ENCODE measurements at regions not wholly inside any gene's neighbourhood (a gene's known extent, or its start where the extent isn't known, plus 50 kb on each side); places are given as distances from the start of the nearest gene placed in this dataset.

GRCh38 chr3:31433679-31433992, 99.1 kb upstream of the STT3B start:
- H3K4me3 Mint-ChIP-seq = no peak overlapping the region
- H3K27ac Mint-ChIP-seq = no peak overlapping the region
- no peak overlapping the region for H2AK5ac ChIP-seq (ENCODE audit: insufficient read length, low read length)
- H4K8ac ChIP-seq (replicated peaks; ENCODE audit: insufficient read length, low read depth, low read length) = no peak overlapping the region
- peaks cover 5% of the 10 kb centered on the region in 2 experiments for H3K4me1 Mint-ChIP-seq
- H3K27me3 Mint-ChIP-seq (ENCODE audit: low read depth) = no peaks in the 10 kb centered on the region
- H3K18ac ChIP-seq (ENCODE audit: insufficient read length, low read depth, low read length) = no peak overlapping the region
- peaks cover 15 to 16% of the 10 kb centered on the region in 2 experiments for H3K9me3 Mint-ChIP-seq
- H2BK120ac ChIP-seq (ENCODE audit: low read depth, low read length, poor library complexity, severe bottlenecking) = no peak overlapping the region
- no peaks in the 10 kb centered on the region for H3K79me2 ChIP-seq (ENCODE audit: insufficient read depth, low read length)
- no peaks in the 10 kb centered on the region for H3K27me3 ChIP-seq (ENCODE audit: insufficient read depth, low read length)
- DNase-seq = no peak
- no peaks in the 10 kb centered on the region for H3K23me2 ChIP-seq (ENCODE audit: insufficient read length, low read depth, low read length, poor library complexity, severe bottlenecking)
- H4K20me1 ChIP-seq (ENCODE audit: control insufficient read depth, insufficient read depth, insufficient read length) = no peaks in the 10 kb centered on the region
- H4K91ac ChIP-seq (ENCODE audit: insufficient read length, low read depth, low read length) = no peak overlapping the region
- no peak overlapping the region for H3T11ph ChIP-seq (ENCODE audit: low read length)
- H3K27ac ChIP-seq (ENCODE audit: insufficient read length, low read depth, low read length) = no peak overlapping the region
- no peak overlapping the region for H2BK12ac ChIP-seq (ENCODE audit: insufficient read length, low read depth, low read length)
- no peak overlapping the region for H4K5ac ChIP-seq (ENCODE audit: insufficient read length, low read depth, low read length)
- H3K14ac ChIP-seq (ENCODE audit: insufficient read depth, low read length) = no peak overlapping the region
- no peaks in the 10 kb centered on the region for H3K79me1 ChIP-seq (ENCODE audit: insufficient read depth, low read depth, low read length, poor library complexity, severe bottlenecking)
- H2AFZ ChIP-seq (ENCODE audit: low read length) = no peak overlapping the region
- no peaks in the 10 kb centered on the region for H3K9me3 ChIP-seq (ENCODE audit: control insufficient read depth, low read depth, low read length)
- no peak overlapping the region for H2BK5ac ChIP-seq (ENCODE audit: insufficient read length, low read length)
- no peak overlapping the region for H3K56ac ChIP-seq (ENCODE audit: insufficient read length, low read depth, low read length)
- peaks cover 2% of the 10 kb centered on the region; the same call in 1 of the 2 replicates for H3K4me1 ChIP-seq (ENCODE audit: insufficient read depth, low read length)
- H2BK15ac ChIP-seq (ENCODE audit: low read depth, low read length) = no peak overlapping the region
- H3K36me3 Mint-ChIP-seq (ENCODE audit: insufficient read depth in 1 of 3, low read depth in 3 of 3) = peaks cover 6 to 20% (median 14%) of the 10 kb centered on the region in 3 experiments
- TF ChIP-seq CTCF (conservative IDR thresholded peaks at IDR 0.05) = no peak
- H3K9ac ChIP-seq (ENCODE audit: extremely low read depth, insufficient read length, low read length) = no peak overlapping the region
- H3K4ac ChIP-seq (ENCODE audit: low read depth, low read length) = no peak overlapping the region
- no peak overlapping the region for H2BK20ac ChIP-seq (ENCODE audit: low read depth, low read length, poor library complexity, severe bottlenecking)
- no peak overlapping the region for H3K23ac ChIP-seq (ENCODE audit: insufficient read length, low read depth, low read length)
- H3K4me2 ChIP-seq (ENCODE audit: insufficient read depth, insufficient read length, low read length) = no peak overlapping the region
